ENCODE measurements at regions not wholly inside any gene's neighbourhood (a gene's known extent, or its start where the extent isn't known, plus 50 kb on each side); places are given as distances from the start of the nearest gene placed in this dataset.

- no peaks in the 10 kb centered on the region for H3K4me1 ChIP-seq
- H3K36me3 ChIP-seq = no peaks in the 10 kb centered on the region
- 75 to 89% methylated on average over 2 to 3 of the region's 3 CpGs for WGBS, 2 donors
- intact Hi-C loops (cut with DNase I) = no loop called here
- H3K27ac ChIP-seq = no peak overlapping the region
- no peaks in the 10 kb centered on the region for H3K9me3 ChIP-seq
- no peak overlapping the region for H3K4me3 ChIP-seq
- no peak for DNase-seq
- no peak for TF ChIP-seq POLR2A (IDR thresholded peaks at IDR 0.05)
- TF ChIP-seq CTCF (IDR thresholded peaks at IDR 0.05) = no peak
- H3K27me3 ChIP-seq = no peaks in the 10 kb centered on the region
Measured at GRCh38 chr16:52819808-52820207, 232.9 kb downstream of the CHD9NB start.

- TF ChIP-seq POLR2A (IDR thresholded peaks at IDR 0.05) = no peak
- TF ChIP-seq CTCF (IDR thresholded peaks at IDR 0.05) = no peak
- Histone ChIP-seq H3K27me3 (no peaks in the 10 kb centered on the region), H3K27ac (no peak overlapping the region), H3K4me1 (no peaks in the 10 kb centered on the region), H3K9me3 (no peaks in the 10 kb centered on the region), H3K36me3 (no peaks in the 10 kb centered on the region), H3K4me3 (no peak overlapping the region)
- intact Hi-C loops (cut with DNase I) = no loop called here
- 76 to 90% methylated on average over 7 of the region's 7 CpGs for WGBS, 2 donors
- no peak for DNase-seq
Measured at GRCh38 chr16:52819405-52819804, 233.3 kb downstream of the CHD9NB start.

GRCh38 chr16:52817696-52818095 is 235.0 kb downstream of the CHD9NB start:
- no peak for DNase-seq
- WGBS, 2 donors = 47 to 61% methylated on average over 6 of the region's 6 CpGs
- Histone ChIP-seq H3K36me3 (no peaks in the 10 kb centered on the region), H3K4me3 (no peak overlapping the region), H3K27ac (no peak overlapping the region), H3K4me1 (no peaks in the 10 kb centered on the region), H3K27me3 (no peaks in the 10 kb centered on the region), H3K9me3 (no peaks in the 10 kb centered on the region)
- intact Hi-C loops (cut with DNase I) = no loop called here
- TF ChIP-seq POLR2A (IDR thresholded peaks at IDR 0.05) (no peak), CTCF (IDR thresholded peaks at IDR 0.05) (no peak)

- 69 to 75% methylated on average over 6 of the region's 6 CpGs for WGBS, 2 donors
- intact Hi-C loops (cut with DNase I) = no loop called here
- no peak for DNase-seq
- Histone ChIP-seq H3K27me3 (no peaks in the 10 kb centered on the region), H3K27ac (no peak overlapping the region), H3K36me3 (no peaks in the 10 kb centered on the region), H3K4me1 (no peaks in the 10 kb centered on the region), H3K9me3 (no peaks in the 10 kb centered on the region), H3K4me3 (no peak overlapping the region)
- TF ChIP-seq CTCF (IDR thresholded peaks at IDR 0.05) (no peak), POLR2A (IDR thresholded peaks at IDR 0.05) (no peak)
Measured at GRCh38 chr16:52816993-52817392, 235.7 kb downstream of the CHD9NB start.

- Histone ChIP-seq H3K27me3 (no peaks in the 10 kb centered on the region), H3K36me3 (no peaks in the 10 kb centered on the region), H3K9me3 (no peaks in the 10 kb centered on the region), H3K4me3 (no peak overlapping the region), H3K4me1 (no peaks in the 10 kb centered on the region), H3K27ac (no peak overlapping the region)
- TF ChIP-seq CTCF (IDR thresholded peaks at IDR 0.05) (no peak), POLR2A (IDR thresholded peaks at IDR 0.05) (no peak)
- intact Hi-C loops (cut with DNase I) = no loop called here
- 36 to 52% methylated on average over 5 of the region's 5 CpGs for WGBS, 2 donors
- DNase-seq = no peak
Measured at GRCh38 chr16:52812678-52813556, 239.8 kb downstream of the CHD9NB start.
